ENCODE measurements at regions not wholly inside any gene's neighbourhood (a gene's known extent, or its start where the extent isn't known, plus 50 kb on each side); places are given as distances from the start of the nearest gene placed in this dataset.

DNA sequence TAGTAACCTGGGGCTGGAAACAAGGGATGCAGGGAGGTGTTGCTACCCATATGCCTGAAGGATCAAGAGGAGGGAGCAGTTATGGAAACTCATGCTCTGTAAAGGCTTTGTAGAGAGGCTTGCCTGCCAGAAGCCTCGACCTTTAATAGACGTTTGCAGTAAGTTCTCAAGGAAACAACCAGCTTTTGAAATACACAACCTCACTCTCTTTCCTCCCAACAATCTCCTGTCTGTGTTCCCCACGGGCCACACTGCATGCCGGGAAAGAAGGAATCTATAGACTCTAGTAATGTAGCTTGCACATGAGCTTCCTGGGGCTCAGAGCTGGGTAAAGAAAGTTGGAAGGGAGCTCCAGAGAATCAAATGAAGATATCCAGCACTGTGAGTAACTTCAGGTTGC, 101.6 kb upstream of the PACRGL start:
- ChIA-PET POLR2A (ENCODE audit: low non-redundant PET) (no interaction called here), CTCF (no interaction called here)
- H3K27ac ChIP-seq, result no peak overlapping the region
- TF ChIP-seq, protein P1, sequence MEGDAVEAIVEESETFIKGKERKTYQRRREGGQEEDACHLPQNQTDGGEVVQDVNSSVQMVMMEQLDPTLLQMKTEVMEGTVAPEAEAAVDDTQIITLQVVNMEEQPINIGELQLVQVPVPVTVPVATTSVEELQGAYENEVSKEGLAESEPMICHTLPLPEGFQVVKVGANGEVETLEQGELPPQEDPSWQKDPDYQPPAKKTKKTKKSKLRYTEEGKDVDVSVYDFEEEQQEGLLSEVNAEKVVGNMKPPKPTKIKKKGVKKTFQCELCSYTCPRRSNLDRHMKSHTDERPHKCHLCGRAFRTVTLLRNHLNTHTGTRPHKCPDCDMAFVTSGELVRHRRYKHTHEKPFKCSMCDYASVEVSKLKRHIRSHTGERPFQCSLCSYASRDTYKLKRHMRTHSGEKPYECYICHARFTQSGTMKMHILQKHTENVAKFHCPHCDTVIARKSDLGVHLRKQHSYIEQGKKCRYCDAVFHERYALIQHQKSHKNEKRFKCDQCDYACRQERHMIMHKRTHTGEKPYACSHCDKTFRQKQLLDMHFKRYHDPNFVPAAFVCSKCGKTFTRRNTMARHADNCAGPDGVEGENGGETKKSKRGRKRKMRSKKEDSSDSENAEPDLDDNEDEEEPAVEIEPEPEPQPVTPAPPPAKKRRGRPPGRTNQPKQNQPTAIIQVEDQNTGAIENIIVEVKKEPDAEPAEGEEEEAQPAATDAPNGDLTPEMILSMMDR (conservative IDR thresholded peaks at IDR 0.05; ENCODE audit: low read depth), result no peak
- DNase-seq (ENCODE audit: low spot score), result no peak

DNA sequence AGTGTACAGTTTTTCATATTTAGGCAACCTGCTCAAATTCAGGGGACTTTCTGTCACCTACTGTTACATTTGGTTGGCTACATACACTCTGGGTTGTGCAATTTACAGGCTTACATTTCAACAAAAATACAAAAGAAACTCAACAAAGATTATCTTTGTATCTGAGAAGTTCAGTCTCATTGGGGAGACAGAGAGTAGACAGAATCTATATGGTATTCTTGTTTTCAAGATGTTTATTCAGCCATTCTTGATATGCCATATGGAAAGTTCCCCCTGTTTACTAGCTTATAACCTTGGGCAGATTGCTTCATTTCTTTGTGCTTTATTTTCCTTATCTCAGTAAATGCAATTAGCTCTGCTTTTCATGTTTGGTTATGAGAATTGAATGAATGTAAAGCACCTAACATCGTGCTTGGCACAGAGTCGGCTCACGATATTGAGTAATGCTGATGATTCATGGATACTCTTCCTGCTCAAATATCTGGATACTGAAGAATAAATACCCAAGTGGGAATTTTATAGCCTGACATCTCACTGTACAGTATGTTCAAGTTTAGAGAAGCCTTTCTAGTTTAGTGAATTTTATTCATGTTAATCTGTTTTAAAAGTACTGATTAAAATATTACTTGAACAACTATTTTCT, 96.5 kb upstream of the PACRGL start:
- peak; percentile 51 for DNase-seq (ENCODE audit: low spot score)
- ChIA-PET CTCF (no interaction called here), POLR2A (ENCODE audit: low non-redundant PET) (no interaction called here)
- TF ChIP-seq, protein P1 (conservative IDR thresholded peaks at IDR 0.05; ENCODE audit: low read depth), result no peak
- peak overlapping the region; percentile 36; the same call in 1 of the 2 replicates for H3K27ac ChIP-seq

DNA sequence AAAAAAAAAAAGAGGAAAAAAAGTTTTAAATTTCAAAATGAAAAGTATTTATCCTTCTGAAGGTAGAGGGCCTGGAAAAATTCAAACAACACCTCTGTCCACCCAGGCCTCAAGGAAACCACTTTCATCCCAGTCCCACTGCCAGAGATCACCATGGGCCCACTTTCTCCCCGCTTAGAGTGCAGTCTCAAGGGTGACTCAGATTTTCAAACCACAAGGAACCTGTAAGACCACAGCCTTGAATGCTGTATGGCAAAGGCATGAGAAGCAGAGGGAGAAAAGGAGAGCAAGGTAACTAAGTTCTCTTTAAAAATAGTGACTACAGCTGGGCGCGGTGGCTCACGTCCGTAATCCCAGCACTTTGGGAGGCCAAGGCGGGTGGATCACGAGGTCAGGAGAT, 87.9 kb upstream of the PACRGL start:
- POLR2A ChIA-PET (ENCODE audit: low non-redundant PET), result no interaction called here
- TF ChIP-seq, protein P1 (conservative IDR thresholded peaks at IDR 0.05; ENCODE audit: low read depth), result no peak
- DNase-seq (ENCODE audit: low spot score), result no peak
- no peak overlapping the region for H3K27ac ChIP-seq
- CTCF ChIA-PET, result no interaction called here

DNA sequence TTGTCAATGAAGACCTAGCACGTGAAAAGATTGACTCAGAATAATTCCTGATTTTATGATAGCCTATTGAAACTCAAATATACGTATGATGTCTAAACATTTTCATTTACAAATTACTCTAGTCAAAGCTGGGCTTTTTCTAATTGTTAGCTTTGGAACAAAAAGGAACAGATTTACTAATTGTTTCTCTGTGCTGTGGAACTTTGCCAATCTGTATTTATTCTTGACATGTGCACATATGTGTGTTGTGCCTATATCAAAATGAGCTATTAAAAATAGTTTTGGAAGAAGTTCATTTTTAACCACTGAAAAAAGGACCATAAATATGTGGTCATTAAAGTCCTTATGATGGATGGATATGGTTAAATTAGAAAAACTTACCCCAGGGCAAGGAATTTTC, 85.4 kb upstream of the PACRGL start:
- TF ChIP-seq, protein P1 (conservative IDR thresholded peaks at IDR 0.05; ENCODE audit: low read depth), result no peak
- CTCF ChIA-PET, result no interaction called here

DNA sequence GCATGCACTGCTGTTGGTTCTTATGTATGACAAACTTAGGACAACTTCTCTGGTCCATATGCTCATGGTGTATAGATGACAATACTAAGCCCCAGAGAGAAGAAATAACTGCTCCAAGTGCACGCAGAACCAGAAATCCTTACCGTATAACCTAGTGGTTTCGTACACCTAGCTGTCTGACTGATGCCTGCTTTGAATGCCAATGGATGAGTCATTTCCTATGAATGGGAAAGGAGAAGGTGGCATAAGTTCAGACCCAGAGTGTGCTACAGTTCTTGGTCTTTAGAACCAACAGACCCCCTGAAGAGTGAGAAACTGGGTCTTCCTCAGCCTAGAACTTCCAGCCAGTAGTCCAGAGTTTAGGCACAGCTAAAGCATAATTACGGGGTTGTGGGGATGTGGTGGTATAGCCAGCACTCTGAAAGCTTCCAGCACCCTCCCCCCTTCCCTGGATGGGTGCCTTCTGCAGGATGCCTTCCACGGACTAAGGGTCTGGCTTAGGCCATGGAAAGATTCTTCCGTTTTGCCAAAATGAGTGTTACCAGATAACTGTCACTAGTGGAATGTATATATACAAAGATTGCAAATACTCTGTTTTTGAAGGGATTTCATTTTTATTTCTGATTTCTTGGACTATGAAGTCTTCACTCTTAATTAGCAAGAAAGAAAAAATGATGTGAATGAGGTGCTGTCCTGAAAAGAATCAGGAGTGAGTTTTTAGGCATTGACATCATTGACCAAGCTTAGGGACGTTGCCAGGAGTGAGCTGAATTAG, 84.6 kb upstream of the PACRGL start:
- peak; percentile 78 for DNase-seq (ENCODE audit: low spot score)
- TF ChIP-seq, protein P1 (conservative IDR thresholded peaks at IDR 0.05; ENCODE audit: low read depth), result no peak
- no peak overlapping the region for H3K27ac ChIP-seq
- CTCF ChIA-PET, result interaction anchor here (0.7 kb wide), 1 partner anchor 135 kb away, joined by 3 read pairs; no protein-coding TSS in a partner anchor
- POLR2A ChIA-PET (ENCODE audit: low non-redundant PET), result no interaction called here

More for the DNA sequence above, 85.4 kb upstream of the PACRGL start:
- no peak overlapping the region for H3K27ac ChIP-seq
- POLR2A ChIA-PET (ENCODE audit: low non-redundant PET), result no interaction called here
- no peak for DNase-seq (ENCODE audit: low spot score)

DNA sequence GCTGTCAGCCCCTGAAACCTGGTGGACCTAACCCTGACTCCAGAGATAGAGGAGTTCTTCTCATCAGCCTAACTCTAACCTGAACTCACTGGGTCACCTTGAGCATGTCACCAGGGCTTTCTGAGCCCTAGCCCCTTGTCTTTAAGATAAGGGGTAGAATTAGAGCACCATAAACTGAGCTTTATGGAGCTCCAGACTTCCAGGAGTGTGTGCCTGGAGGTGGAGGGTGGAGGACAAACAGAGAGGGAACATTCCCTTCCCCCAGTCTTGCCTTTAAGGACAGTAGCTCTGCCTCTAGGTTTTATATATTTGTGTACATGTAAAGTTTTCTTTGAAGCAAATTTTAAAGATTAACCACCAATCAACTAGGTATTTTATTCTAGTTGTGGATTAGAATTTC, 83.9 kb upstream of the PACRGL start:
- DNase-seq (ENCODE audit: low spot score), result no peak
- ChIA-PET POLR2A (ENCODE audit: low non-redundant PET) (no interaction called here), CTCF (interaction anchor here (0.7 kb wide), 1 partner anchor 136 kb away, joined by 3 read pairs; no protein-coding TSS in a partner anchor)
- no peak overlapping the region for H3K27ac ChIP-seq
- TF ChIP-seq, protein P1 (conservative IDR thresholded peaks at IDR 0.05; ENCODE audit: low read depth), result no peak

Data from RWPE1 (cell line).